PC-3 (cell line): ENCODE measurements at regions not wholly inside any gene's neighbourhood (a gene's known extent, or its start where the extent isn't known, plus 50 kb on each side); places are given as distances from the start of the nearest gene placed in this dataset.

ENCODE experiments used
- EZH2 ChIP-seq: fragments of 300-600 bp; sonication (generic); IDR thresholded peaks from one replicate; pipeline ENCODE4 v1.6.1; 2017; ENCODE audit warnings: antibody characterized with exemption, mild to moderate bottlenecking, low read length; ENCODE audit not compliant: unreplicated experiment
- EZH2phosphoT487 ChIP-seq: fragments of 300-600 bp; sonication (generic); IDR thresholded peaks from 2 replicates; pipeline ENCODE4 v1.6.1; 2018; ENCODE audit warnings: mild to moderate bottlenecking, antibody characterized with exemption, low read length, borderline replicate concordance
- TF ChIP-seq, protein P1 (sequence below): fragments of 300-600 bp; sonication (generic); conservative IDR thresholded peaks from 2 replicates; pipeline ENCODE4 v1.5.1; 2017; ENCODE audit warnings: antibody characterized with exemption, low read depth, mild to moderate bottlenecking, low read length

DNA sequence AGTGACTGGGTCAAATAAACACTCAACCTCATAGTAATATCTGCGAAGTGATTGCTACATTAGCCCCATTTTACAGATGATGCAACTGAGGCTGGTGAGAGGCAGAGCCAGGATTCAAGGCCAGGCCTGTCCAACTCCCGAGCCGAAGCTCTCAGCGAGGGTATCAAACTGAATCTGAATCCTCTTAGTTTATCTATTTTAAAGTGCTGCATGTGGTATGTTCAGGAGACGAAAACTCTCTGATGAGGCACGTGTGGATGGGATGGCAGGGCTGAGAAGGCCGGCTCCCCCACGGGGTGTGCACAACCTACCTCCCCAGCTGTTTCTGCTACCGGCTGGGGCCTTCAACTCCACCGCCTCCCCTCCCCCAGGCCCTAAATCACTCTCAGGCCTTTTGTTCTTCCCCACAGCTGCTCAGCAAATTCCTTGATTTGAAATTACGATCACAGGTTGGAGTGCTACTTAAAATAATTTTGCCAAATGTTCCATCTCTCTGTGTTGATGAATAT is 171.8 kb downstream of the TOMM20 start:
- TF ChIP-seq, protein P1, sequence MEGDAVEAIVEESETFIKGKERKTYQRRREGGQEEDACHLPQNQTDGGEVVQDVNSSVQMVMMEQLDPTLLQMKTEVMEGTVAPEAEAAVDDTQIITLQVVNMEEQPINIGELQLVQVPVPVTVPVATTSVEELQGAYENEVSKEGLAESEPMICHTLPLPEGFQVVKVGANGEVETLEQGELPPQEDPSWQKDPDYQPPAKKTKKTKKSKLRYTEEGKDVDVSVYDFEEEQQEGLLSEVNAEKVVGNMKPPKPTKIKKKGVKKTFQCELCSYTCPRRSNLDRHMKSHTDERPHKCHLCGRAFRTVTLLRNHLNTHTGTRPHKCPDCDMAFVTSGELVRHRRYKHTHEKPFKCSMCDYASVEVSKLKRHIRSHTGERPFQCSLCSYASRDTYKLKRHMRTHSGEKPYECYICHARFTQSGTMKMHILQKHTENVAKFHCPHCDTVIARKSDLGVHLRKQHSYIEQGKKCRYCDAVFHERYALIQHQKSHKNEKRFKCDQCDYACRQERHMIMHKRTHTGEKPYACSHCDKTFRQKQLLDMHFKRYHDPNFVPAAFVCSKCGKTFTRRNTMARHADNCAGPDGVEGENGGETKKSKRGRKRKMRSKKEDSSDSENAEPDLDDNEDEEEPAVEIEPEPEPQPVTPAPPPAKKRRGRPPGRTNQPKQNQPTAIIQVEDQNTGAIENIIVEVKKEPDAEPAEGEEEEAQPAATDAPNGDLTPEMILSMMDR, result no peak
- no peak for TF ChIP-seq EZH2
- TF ChIP-seq EZH2phosphoT487, result no peak
